GM19043 (cell line): ENCODE measurements at regions not wholly inside any gene's neighbourhood (a gene's known extent, or its start where the extent isn't known, plus 50 kb on each side); places are given as distances from the start of the nearest gene placed in this dataset.

Source experiments
- ATAC-seq: cut with Tn5 transposase; IDR thresholded peaks from one replicate; pipeline ENCODE4 v1.9.1; 2021; ENCODE audit warnings: low read depth; ENCODE audit not compliant: unreplicated experiment

- no peak for ATAC-seq
Measured at GRCh38 chr11:131179836-131180235, 190.6 kb upstream of the NTM start.

DNA sequence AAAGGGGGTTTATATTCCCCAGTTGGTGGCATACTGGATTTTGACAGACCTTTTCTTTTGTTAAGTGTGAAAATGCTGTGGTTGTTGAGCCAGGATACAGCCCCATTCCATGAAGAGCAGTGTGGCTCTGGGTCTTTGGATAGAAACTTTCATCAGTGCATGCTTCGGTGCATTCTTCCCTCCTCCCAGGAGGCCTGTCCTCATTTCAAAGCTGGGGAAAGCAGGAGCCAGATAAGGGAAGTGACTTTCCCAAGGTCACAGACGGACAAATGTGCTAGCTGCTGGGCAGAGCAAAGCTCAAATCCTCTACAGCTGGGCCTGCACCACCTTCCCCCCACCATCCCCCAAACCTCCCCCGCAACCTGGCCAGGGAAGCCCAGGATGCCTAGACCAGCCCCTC lies 184.5 kb upstream of the NTM start:
- ATAC-seq = no peak

DNA sequence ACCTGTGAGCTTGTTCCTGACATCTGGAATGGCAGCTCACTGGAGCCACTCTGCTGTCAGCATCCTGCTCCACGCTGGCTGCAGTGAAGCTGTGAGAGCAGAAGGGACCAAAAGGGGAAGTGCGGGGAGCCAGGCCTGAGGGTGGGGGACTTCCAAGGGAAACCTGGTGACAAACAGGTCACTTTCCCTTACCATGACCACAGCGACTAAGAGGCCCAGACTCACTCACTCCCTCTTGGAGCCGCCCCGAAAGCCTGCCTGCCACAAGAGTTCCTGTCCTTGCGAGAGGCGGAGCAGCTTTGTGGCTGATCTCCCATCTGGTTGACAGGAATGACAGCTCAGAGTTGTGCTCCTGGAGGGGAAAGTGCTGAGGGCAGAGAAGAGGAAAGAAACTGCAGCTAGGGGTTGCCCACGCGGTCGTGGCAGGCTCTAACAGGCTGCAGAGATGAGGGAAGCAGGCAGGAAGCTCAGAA lies 183.8 kb upstream of the NTM start:
- ATAC-seq = peak; percentile 82

GRCh38 chr11:131190446-131190845 lies 180.0 kb upstream of the NTM start:
- no peak for ATAC-seq

GRCh38 chr11:131191606-131192005 lies 178.8 kb upstream of the NTM start:
- no peak for ATAC-seq

- no peak for ATAC-seq
Measured at GRCh38 chr11:131192628-131193027, 177.8 kb upstream of the NTM start.

DNA sequence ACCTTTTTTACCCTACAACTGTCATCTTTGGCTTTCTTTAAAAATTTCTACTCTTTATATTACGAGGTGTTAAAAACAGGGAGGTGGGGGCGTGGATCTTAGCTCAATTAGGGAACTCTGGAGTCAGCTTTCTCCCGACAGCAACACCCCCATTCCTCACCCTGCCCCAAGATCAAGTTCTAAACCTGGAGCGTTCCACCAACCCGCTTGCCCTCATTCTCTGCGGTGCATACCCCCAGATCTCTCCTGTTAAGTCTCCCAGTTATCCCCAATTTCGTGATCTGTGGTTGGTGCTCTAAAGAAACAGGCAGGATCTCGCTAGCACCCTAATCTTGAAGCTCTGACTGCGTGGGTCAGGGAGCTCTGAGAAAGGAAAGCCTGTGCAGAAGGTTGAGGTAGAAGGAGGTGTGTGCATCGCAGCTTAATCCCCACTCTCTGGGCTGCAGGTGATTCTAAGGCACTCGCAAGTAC lies 177.3 kb upstream of the NTM start:
- ATAC-seq = no peak

- no peak for ATAC-seq
Measured at GRCh38 chr11:131194726-131195125, 175.7 kb upstream of the NTM start.

DNA sequence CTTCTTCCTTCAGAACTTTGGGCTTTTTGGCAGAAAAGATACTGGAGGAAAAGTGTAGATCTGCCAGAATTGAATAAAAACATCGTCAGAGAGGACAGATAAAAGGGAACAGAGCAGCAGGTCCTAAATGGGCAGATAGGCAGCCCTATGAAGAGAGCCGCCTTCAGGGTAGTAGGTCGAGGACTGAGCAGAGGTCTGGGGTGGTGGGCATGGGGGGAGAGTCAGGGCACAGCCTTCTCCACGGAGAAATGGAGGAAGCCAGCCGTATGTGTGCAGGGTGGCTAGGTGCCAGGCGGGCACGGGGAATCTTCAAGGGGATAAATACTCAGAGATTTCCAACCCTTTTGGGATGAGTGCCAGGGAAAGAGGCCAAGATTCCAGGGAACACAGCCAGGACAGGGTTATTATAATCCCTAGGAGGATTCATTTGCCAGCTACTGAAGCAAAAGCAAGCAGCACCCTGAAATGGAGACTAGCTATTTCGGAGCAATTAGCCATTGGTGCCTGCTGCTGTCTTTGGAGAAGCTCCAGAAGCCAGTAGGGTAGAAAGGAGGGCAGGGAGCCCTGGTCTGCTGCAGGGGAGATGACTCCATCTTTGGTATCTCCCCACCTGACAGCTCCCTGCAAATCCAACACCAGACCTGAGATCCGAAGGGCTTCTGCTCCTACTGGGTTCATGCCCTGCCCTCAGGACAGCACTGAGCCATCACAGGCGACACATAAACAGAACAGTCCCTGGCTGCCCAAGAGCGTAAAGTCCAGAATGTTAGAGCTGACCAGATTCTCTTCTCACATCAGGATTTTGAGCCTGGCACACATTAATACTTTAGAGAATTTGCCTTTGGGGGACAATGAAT lies 174.5 kb upstream of the NTM start:
- ATAC-seq = no peak

- ATAC-seq = no peak
Measured at GRCh38 chr11:131198161-131199014, 172.0 kb upstream of the NTM start.

- ATAC-seq = no peak
Measured at GRCh38 chr11:131199015-131199280, 171.5 kb upstream of the NTM start.

DNA sequence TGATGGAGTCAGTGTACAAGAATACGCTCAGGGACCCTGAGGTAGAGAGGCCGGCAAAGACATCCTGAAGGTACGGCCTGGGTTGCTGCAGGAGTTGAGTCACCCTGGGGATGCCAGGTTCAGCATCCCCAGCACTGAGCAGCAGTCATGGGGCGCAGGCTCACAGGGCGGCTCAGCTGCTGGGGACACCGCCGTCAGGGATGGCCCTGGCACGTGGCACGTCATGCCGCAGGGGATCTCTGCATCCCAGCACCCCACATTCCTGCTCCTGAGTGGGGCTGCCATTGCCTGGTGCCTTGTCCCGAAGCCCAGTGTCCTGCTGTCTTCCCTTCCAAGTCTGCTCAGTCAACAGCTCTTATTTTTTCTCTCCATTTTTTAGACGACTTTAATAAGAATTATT lies 168.7 kb upstream of the NTM start:
- no peak for ATAC-seq

DNA sequence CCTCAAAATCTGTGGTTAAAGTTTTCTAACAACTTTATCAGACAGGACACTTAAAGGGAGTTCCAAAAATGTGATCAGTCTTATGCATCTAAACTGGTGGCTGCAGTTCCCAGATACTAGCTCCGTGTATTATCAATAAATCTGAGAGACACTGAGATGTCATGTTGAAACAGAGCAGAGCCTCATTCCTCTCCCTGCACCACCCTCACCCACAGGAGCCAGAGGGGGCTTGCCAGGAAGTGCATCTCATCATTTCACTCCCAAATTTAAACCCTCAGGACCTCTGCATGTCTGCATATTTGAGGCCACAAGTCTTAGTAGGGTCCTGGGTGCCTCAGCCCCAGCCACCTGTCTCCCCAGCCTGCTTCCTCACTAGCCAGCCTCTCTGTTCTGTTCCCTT lies 167.4 kb upstream of the NTM start:
- no peak for ATAC-seq

GRCh38 chr11:131204282-131204681 lies 166.1 kb upstream of the NTM start:
- no peak for ATAC-seq

DNA sequence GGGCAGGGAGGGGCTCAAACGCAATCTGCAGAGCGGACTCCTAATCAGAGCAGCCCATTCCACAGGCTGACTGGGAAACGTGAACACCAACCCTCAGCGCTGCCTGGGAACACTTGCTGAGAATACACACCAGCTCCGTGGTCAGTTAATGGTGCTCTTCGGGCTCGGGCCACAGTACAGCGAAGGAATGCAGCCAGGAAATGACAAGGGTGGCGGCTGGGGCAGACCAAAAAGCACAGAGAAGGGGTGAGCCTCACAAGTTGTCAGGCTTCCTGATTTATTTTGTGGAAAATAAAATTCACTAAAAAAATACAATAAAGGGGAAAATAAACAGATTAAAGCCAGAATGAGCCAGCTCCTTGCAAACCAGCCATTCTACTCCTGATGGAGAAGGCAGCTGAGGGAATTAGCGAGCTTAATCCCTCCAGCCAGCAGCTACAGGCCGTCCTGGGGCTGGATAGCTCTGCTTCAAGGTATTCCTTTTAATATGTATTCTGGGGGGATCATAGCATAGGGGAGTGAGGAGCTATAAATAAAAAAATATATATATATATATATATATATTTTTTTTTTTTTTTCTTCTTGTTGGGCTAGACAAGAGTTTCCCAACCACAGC lies 165.5 kb upstream of the NTM start:
- no peak for ATAC-seq

- no peak for ATAC-seq
Measured at GRCh38 chr11:131206671-131207070, 163.7 kb upstream of the NTM start.

- no peak for ATAC-seq
Measured at GRCh38 chr11:131207901-131208300, 162.5 kb upstream of the NTM start.

DNA sequence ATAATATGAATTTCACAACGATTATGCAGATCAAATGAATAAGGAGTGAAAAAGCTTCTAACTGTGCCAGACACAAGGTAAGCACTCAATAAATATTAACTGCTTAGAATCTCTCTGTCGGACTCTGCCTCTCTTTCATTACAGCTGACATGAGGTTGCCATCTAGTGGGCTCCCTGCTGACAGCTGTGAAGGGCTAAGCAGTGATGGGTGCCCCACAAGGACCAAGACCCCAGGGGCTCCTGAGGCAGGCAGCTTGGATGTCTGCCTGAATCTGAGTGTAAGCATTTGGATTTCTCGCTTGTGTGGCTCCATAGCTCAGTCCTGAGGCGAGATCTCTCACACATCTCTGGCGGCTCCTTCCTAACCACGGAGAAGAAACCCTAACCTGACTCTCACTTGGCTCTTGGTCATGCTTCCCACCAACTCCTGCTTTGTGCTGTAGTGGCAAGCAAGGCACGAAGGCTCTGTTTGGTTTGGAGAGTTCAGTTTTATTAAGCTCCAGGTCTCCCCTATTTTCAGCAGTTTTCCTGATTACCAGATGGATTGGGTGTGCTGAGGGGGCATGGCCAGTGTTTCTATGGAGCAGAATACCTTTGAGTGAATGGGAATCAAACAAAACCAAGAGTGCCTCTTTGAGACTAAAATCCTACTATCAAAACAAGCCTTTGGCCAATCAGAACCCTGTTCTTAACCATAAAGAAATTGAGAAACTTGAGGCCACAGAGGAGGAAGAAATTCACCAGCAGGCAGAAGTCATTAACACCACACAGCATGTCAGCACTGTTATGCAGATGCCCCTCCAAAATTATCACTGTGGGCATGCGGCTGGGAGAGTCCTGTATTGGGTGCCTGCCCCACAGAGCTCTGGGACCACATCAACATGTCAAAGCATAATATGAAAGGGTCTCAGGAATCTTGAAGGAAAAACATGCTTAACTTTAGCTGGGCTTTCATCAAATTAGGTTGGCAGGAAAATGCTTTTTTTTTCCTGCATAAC lies 152.8 kb upstream of the NTM start:
- no peak for ATAC-seq

DNA sequence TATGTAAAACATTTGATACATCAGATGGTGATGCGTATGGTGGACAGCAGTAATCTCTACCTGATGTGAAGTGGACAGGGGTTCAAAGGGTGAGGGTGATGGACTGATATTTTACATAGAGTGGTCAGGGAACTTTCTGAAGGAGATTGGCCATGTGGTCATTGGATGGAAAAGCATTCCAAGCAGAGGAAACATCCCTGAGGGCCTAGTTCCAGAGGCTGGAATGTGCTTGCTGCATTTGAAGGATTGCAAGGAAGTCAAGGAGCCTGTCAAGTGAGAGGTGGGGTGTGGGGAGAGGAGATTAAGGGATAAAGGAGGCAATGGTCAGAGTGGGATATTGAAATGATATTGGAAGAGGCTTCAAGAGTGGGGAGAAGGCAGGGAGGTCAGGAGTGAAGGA lies 151.9 kb upstream of the NTM start:
- no peak for ATAC-seq

DNA sequence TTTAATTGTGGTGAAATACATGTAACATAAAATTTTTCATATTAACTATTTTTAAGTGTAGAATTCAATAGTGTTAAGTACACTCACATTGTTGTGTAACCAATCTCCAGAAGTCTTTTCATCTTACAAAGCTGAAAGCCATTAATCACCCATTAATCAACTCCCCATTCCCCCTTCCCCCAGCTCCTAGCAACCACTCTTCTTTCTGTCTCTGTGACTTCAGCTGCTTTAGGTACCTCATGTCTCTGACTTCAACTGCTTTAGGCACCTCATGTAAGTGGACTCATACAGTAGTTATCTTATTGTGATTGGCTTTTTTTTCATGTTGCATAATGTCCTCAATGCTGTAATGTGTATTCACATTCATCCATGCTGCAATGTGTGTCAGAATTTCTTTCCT lies 150.8 kb upstream of the NTM start:
- no peak for ATAC-seq
